ENCODE measurements at regions not wholly inside any gene's neighbourhood (a gene's known extent, or its start where the extent isn't known, plus 50 kb on each side); places are given as distances from the start of the nearest gene placed in this dataset.

DNA sequence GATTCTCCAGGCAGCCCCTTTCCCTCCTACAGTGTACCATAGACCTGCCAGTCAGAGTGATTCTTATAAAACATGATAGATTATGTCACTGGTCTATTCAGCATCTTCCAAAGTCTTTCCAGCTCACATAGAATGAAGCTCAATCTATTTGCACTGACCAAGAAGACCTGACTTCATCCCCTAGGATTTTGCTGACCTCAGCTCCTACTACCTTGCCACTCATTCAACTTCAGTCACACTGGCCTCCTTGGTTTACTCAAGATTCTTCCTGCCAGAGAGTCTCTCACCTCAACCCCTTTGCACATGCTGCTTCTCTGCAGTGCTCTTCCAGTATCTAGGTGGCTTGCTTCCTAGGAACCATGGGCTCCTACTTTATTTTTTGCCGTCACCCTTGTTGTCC, 392.9 kb downstream of the PID1 start:
- TF ChIP-seq, protein P1, sequence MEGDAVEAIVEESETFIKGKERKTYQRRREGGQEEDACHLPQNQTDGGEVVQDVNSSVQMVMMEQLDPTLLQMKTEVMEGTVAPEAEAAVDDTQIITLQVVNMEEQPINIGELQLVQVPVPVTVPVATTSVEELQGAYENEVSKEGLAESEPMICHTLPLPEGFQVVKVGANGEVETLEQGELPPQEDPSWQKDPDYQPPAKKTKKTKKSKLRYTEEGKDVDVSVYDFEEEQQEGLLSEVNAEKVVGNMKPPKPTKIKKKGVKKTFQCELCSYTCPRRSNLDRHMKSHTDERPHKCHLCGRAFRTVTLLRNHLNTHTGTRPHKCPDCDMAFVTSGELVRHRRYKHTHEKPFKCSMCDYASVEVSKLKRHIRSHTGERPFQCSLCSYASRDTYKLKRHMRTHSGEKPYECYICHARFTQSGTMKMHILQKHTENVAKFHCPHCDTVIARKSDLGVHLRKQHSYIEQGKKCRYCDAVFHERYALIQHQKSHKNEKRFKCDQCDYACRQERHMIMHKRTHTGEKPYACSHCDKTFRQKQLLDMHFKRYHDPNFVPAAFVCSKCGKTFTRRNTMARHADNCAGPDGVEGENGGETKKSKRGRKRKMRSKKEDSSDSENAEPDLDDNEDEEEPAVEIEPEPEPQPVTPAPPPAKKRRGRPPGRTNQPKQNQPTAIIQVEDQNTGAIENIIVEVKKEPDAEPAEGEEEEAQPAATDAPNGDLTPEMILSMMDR (IDR thresholded peaks at IDR 0.05), result no peak
- TF ChIP-seq POLR2AphosphoS5 (IDR thresholded peaks at IDR 0.05) (no peak), POLR2A (IDR thresholded peaks at IDR 0.05; ENCODE audit: low read depth) (no peak), EP300 (IDR thresholded peaks at IDR 0.05) (no peak)
